ENCODE measurements at regions not wholly inside any gene's neighbourhood (a gene's known extent, or its start where the extent isn't known, plus 50 kb on each side); places are given as distances from the start of the nearest gene placed in this dataset.

DNA sequence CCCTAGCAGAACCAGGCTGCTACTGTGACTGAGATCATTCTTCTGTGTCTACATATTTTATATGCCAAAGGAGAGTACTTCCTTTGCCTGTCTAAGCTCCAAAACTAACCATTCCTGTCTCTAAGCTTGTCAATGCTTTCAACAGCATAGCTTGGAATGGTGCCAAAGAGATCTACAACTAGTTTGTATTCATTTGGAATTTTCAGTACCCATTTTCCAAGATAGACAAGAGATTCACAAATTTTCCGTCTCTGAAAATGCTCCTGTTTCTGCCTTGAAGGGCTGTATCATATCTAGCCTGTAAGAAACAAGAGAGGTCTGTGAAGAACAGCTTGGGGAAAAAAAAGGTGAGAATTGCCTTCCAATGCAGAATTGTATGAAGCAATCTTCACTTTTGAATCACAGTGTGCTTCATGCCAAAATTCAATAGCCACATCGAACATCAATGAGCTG is 334.4 kb upstream of the ACTBL2 start:
- POLR2A ChIA-PET = interaction anchor here (1.5 to 1.7 kb wide), 2 partner anchors 9 to 644 kb away, joined by 4 to 7 read pairs; no protein-coding TSS in a partner anchor
- no peaks in the 10 kb centered on the region for H3K27me3 ChIP-seq (ENCODE audit: control insufficient read depth, insufficient read depth, low read length)
- TF ChIP-seq, protein P1, sequence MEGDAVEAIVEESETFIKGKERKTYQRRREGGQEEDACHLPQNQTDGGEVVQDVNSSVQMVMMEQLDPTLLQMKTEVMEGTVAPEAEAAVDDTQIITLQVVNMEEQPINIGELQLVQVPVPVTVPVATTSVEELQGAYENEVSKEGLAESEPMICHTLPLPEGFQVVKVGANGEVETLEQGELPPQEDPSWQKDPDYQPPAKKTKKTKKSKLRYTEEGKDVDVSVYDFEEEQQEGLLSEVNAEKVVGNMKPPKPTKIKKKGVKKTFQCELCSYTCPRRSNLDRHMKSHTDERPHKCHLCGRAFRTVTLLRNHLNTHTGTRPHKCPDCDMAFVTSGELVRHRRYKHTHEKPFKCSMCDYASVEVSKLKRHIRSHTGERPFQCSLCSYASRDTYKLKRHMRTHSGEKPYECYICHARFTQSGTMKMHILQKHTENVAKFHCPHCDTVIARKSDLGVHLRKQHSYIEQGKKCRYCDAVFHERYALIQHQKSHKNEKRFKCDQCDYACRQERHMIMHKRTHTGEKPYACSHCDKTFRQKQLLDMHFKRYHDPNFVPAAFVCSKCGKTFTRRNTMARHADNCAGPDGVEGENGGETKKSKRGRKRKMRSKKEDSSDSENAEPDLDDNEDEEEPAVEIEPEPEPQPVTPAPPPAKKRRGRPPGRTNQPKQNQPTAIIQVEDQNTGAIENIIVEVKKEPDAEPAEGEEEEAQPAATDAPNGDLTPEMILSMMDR (IDR thresholded peaks at IDR 0.05; ENCODE audit: low read depth, low read length) = no peak
- no peak overlapping the region for H3K4me3 ChIP-seq (ENCODE audit: low read depth, low read length)
- no peak overlapping the region for H3K27ac ChIP-seq (ENCODE audit: low read depth, low read length)
- CTCF ChIA-PET = interaction anchor here (4.5 kb wide), 1 partner anchor 38 kb away, joined by 20 read pairs; no protein-coding TSS in a partner anchor
- DNase-seq (ENCODE audit: low read depth, low spot score) = no peak
- H3K9me3 ChIP-seq (ENCODE audit: control insufficient read depth, insufficient read depth, low read length) = no peaks in the 10 kb centered on the region

DNA sequence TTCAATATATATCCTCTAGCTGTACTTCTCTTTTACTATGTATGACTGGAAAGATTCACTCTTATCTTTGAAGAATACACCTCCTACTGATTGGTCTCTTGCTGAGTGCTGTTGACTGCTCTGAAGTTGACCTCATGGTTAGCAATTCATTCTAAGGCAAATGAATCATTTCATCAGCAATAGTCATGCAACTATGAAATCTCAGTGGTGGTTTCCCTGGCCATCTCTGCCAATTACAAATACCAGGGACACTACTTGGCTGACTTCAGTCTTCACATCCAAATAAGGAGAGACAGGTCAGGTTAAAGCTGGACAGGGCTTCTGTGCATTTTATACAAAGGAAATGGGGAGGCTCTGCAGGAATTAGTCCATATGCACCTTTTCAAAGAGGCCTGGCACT is 333.5 kb upstream of the ACTBL2 start:
- CTCF ChIA-PET = interaction anchor here (0.9 to 4.5 kb wide), 2 partner anchors 9 to 37 kb away, joined by 3 to 20 read pairs; no protein-coding TSS in a partner anchor
- DNase-seq (ENCODE audit: low read depth, low spot score) = peak; percentile 82
- no peak overlapping the region for H3K4me3 ChIP-seq (ENCODE audit: low read depth, low read length)
- POLR2A ChIA-PET = interaction anchor here (0.7 to 1.7 kb wide), 6 partner anchors 9 to 645 kb away, joined by 3 to 9 read pairs (median 6); no protein-coding TSS in a partner anchor
- H3K9me3 ChIP-seq (ENCODE audit: control insufficient read depth, insufficient read depth, low read length) = no peaks in the 10 kb centered on the region
- no peaks in the 10 kb centered on the region for H3K27me3 ChIP-seq (ENCODE audit: control insufficient read depth, insufficient read depth, low read length)
- TF ChIP-seq, protein P1 (IDR thresholded peaks at IDR 0.05; ENCODE audit: low read depth, low read length) = no peak
- H3K27ac ChIP-seq (ENCODE audit: low read depth, low read length) = no peak overlapping the region

DNA sequence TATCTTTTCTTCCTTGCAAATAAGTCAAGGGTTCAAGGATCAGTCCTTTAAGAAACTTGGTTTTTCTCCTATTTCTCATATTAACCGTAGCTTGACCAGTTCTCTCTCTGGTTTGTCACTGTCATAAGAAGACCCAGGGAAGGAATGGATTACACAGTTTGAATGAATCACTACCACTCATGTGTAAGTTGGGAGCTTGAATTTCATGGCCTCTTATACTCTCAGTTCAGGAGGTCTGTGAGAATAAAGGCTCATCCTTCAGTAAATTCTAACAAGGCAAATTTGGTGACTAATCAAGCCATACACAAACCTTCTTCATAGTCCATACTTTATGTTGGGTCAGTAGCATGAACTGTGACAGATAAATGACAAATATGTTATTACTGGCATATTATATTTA is 323.1 kb upstream of the ACTBL2 start:
- Histone ChIP-seq H3K9me3 (ENCODE audit: control insufficient read depth, insufficient read depth, low read length) (no peaks in the 10 kb centered on the region), H3K4me3 (ENCODE audit: low read depth, low read length) (no peak overlapping the region), H3K27me3 (ENCODE audit: control insufficient read depth, insufficient read depth, low read length) (no peaks in the 10 kb centered on the region), H3K27ac (ENCODE audit: low read depth, low read length) (no peak overlapping the region)
- ChIA-PET POLR2A (no interaction called here), CTCF (interaction anchor here (0.5 to 2.1 kb wide), 2 partner anchors 655 to 664 kb away, joined by 4 to 5 read pairs; no protein-coding TSS in a partner anchor)
- TF ChIP-seq, protein P1 (IDR thresholded peaks at IDR 0.05; ENCODE audit: low read depth, low read length) = no peak
- no peak for DNase-seq (ENCODE audit: low read depth, low spot score)

DNA sequence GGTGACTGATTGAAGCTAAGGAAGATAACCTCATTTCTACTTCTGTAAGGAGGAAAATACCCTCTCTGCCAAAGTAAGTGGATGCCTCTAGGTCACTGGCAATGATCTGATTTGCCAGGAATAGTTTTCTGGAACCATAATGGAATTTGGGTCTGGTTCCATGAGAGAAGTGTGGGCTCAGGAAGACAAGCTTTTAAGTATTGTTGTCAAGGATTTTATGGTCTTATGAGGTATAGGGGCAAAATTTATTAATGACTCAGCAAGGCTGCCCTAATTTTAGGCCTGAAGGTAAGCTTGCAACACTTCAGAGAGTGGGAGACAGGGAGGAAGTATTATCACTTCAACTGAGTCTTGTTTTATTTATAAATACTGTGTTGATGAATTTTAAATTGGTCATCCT is 322.6 kb upstream of the ACTBL2 start:
- Histone ChIP-seq H3K4me3 (ENCODE audit: low read depth, low read length) (no peak overlapping the region), H3K27me3 (ENCODE audit: control insufficient read depth, insufficient read depth, low read length) (no peaks in the 10 kb centered on the region), H3K9me3 (ENCODE audit: control insufficient read depth, insufficient read depth, low read length) (no peaks in the 10 kb centered on the region), H3K27ac (ENCODE audit: low read depth, low read length) (no peak overlapping the region)
- ChIA-PET CTCF (interaction anchor here (0.5 to 1.2 kb wide), 2 partner anchors 25 to 665 kb away, joined by 3 to 4 read pairs; no protein-coding TSS in a partner anchor), POLR2A (no interaction called here)
- TF ChIP-seq, protein P1 (IDR thresholded peaks at IDR 0.05; ENCODE audit: low read depth, low read length) = no peak
- DNase-seq (ENCODE audit: low read depth, low spot score) = no peak

DNA sequence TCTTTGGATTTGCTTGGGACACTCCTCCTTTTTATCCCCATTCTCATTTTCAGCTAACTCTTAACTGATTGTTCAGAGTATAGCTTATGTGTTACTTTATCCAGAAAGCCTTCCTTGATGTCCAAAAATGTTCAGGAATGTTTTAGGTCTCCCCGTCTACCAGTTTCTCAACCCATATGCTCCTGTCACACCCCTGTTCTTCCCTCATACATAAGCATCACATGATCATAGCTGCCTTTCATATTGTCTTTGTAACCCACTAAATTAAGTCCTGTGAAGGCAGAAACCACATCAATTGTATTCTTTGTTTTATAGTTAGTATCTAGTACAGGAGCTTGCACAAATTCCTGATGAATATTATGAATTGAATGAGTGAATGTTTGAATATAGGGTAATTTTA is 321.9 kb upstream of the ACTBL2 start:
- ChIA-PET CTCF (interaction anchor here (0.9 to 1.2 kb wide), 2 partner anchors 25 to 26 kb away, joined by 3 read pairs; no protein-coding TSS in a partner anchor), POLR2A (no interaction called here)

More for the DNA sequence above, 321.9 kb upstream of the ACTBL2 start:
- Histone ChIP-seq H3K9me3 (ENCODE audit: control insufficient read depth, insufficient read depth, low read length) (no peaks in the 10 kb centered on the region), H3K27ac (ENCODE audit: low read depth, low read length) (no peak overlapping the region), H3K27me3 (ENCODE audit: control insufficient read depth, insufficient read depth, low read length) (no peaks in the 10 kb centered on the region), H3K4me3 (ENCODE audit: low read depth, low read length) (no peak overlapping the region)
- DNase-seq (ENCODE audit: low read depth, low spot score) = no peak
- TF ChIP-seq, protein P1 (IDR thresholded peaks at IDR 0.05; ENCODE audit: low read depth, low read length) = no peak
